HL-60 (cell line): ENCODE measurements at regions not wholly inside any gene's neighbourhood (a gene's known extent, or its start where the extent isn't known, plus 50 kb on each side); places are given as distances from the start of the nearest gene placed in this dataset.

Experiments used
- DNase-seq, 2 experiments: peaks; one replicate each; pipeline ENCODE4 v3.0.0-alpha.2; 2010 to 2020; ENCODE audit warnings: low read depth in 1 of 2, low spot score in 1 of 2
- H3K27ac ChIP-seq: fragments of 250-450 bp; sonication (Bioruptor Pico); replicated peaks from 2 replicates; pipeline ENCODE4 v1.5.1; 2020; ENCODE audit warnings: mild to moderate bottlenecking, moderate library complexity
- H3K27me3 ChIP-seq: fragments of 250-450 bp; sonication (Bioruptor Pico); 2 replicates; pipeline ENCODE4 v1.5.1; 2021; ENCODE audit warnings: mild to moderate bottlenecking, moderate library complexity; ENCODE audit not compliant: insufficient read depth, poor library complexity, severe bottlenecking
- H3K4me3 ChIP-seq: replicated peaks from 2 replicates; pipeline ENCODE4 v1.5.1; 2011; ENCODE audit warnings: mild to moderate bottlenecking, control low read depth, low read length; ENCODE audit not compliant: insufficient read depth
- CTCF ChIP-seq: IDR thresholded peaks from one replicate; pipeline ENCODE4 v1.5.1; 2011; ENCODE audit warnings: low read length, control low read depth, inconsistent platforms; ENCODE audit not compliant: insufficient read depth
- GABPA ChIP-seq: IDR thresholded peaks from 2 replicates; pipeline ENCODE4 v1.6.1; 2012; ENCODE audit warnings: low read depth
- POLR2AphosphoS5 ChIP-seq: IDR thresholded peaks from 2 replicates; pipeline ENCODE4 v1.6.1; 2012; ENCODE audit warnings: low read depth
- REST ChIP-seq: IDR thresholded peaks from 2 replicates; pipeline ENCODE4 v1.6.1; 2012; ENCODE audit warnings: low read depth; ENCODE audit not compliant: insufficient replicate concordance
- SPI1 ChIP-seq: IDR thresholded peaks from 2 replicates; pipeline ENCODE4 v1.6.1; 2012; ENCODE audit warnings: low read depth, mild to moderate bottlenecking, borderline replicate concordance

- Histone ChIP-seq H3K27me3 (no peaks in the 10 kb centered on the region), H3K27ac (no peak overlapping the region), H3K4me3 (no peak overlapping the region)
- TF ChIP-seq GABPA (no peak), SPI1 (no peak), CTCF (no peak), POLR2AphosphoS5 (no peak), REST (no peak)
- DNase-seq = no peak
Observed at GRCh38 chr2:52210611-52211010, 1178.7 kb upstream of the NRXN1 start.

GRCh38 chr2:52210161-52210560, 1178.2 kb upstream of the NRXN1 start:
- TF ChIP-seq REST = no peak
- TF ChIP-seq POLR2AphosphoS5 = no peak
- no peak for TF ChIP-seq CTCF
- TF ChIP-seq SPI1 = no peak
- no peak for TF ChIP-seq GABPA
- H3K4me3 ChIP-seq = no peak overlapping the region
- DNase-seq = no peak
- H3K27me3 ChIP-seq = no peaks in the 10 kb centered on the region
- no peak overlapping the region for H3K27ac ChIP-seq

GRCh38 chr2:52194342-52194741, 1162.4 kb upstream of the NRXN1 start:
- TF ChIP-seq SPI1 (no peak), REST (no peak)
- Histone ChIP-seq H3K27ac (no peak overlapping the region), H3K27me3 (no peaks in the 10 kb centered on the region), H3K4me3 (no peak overlapping the region)
- no peak for DNase-seq

- TF ChIP-seq CTCF = no peak
- no peak for TF ChIP-seq REST
- TF ChIP-seq POLR2AphosphoS5 = no peak
- TF ChIP-seq SPI1 = no peak
- no peak for TF ChIP-seq GABPA
- Histone ChIP-seq H3K27ac (no peak overlapping the region), H3K4me3 (no peak overlapping the region), H3K27me3 (no peaks in the 10 kb centered on the region)
- DNase-seq = no peak
Observed at GRCh38 chr2:52193804-52194203, 1161.9 kb upstream of the NRXN1 start.
